ENCODE measurements at regions not wholly inside any gene's neighbourhood (a gene's known extent, or its start where the extent isn't known, plus 50 kb on each side); places are given as distances from the start of the nearest gene placed in this dataset.

DNA sequence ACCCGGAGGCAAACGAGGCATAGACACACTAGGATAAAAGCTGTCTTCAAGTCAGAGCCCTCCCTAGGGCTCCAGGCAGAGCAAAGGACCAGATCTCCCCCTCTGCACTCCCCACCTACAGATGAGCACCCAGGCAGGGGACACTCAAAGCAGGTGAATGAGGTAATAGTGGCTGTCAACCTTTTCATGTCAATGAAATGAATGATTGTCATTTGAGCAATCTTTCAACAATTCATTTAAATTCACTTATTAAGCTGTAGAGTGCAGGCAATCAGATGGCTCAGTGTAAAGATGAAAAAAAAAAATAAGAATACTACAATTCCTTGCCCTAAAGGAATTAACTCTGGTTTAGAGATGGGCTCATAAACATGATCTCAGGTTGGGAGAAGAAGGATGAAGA, 427.8 kb upstream of the ISX start (continued):
- TF ChIP-seq ZNF302 (CRISPR knock-in tag; IDR thresholded peaks at IDR 0.05) (no peak), HOXB5 (CRISPR knock-in tag; IDR thresholded peaks at IDR 0.05) (no peak), JUNB (IDR thresholded peaks at IDR 0.05) (no peak), CHD2 (IDR thresholded peaks at IDR 0.05; ENCODE audit: low read length, partially characterized antibody) (no peak), PHF8 (IDR thresholded peaks at IDR 0.05; ENCODE audit: borderline replicate concordance, low read depth) (no peak)
- TF ChIP-seq, protein P1, sequence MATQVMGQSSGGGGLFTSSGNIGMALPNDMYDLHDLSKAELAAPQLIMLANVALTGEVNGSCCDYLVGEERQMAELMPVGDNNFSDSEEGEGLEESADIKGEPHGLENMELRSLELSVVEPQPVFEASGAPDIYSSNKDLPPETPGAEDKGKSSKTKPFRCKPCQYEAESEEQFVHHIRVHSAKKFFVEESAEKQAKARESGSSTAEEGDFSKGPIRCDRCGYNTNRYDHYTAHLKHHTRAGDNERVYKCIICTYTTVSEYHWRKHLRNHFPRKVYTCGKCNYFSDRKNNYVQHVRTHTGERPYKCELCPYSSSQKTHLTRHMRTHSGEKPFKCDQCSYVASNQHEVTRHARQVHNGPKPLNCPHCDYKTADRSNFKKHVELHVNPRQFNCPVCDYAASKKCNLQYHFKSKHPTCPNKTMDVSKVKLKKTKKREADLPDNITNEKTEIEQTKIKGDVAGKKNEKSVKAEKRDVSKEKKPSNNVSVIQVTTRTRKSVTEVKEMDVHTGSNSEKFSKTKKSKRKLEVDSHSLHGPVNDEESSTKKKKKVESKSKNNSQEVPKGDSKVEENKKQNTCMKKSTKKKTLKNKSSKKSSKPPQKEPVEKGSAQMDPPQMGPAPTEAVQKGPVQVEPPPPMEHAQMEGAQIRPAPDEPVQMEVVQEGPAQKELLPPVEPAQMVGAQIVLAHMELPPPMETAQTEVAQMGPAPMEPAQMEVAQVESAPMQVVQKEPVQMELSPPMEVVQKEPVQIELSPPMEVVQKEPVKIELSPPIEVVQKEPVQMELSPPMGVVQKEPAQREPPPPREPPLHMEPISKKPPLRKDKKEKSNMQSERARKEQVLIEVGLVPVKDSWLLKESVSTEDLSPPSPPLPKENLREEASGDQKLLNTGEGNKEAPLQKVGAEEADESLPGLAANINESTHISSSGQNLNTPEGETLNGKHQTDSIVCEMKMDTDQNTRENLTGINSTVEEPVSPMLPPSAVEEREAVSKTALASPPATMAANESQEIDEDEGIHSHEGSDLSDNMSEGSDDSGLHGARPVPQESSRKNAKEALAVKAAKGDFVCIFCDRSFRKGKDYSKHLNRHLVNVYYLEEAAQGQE (IDR thresholded peaks at IDR 0.05), result no peak
- TF ChIP-seq, protein P2, sequence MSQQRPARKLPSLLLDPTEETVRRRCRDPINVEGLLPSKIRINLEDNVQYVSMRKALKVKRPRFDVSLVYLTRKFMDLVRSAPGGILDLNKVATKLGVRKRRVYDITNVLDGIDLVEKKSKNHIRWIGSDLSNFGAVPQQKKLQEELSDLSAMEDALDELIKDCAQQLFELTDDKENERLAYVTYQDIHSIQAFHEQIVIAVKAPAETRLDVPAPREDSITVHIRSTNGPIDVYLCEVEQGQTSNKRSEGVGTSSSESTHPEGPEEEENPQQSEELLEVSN (IDR thresholded peaks at IDR 0.05; ENCODE audit: borderline replicate concordance, low read depth), result no peak

DNA sequence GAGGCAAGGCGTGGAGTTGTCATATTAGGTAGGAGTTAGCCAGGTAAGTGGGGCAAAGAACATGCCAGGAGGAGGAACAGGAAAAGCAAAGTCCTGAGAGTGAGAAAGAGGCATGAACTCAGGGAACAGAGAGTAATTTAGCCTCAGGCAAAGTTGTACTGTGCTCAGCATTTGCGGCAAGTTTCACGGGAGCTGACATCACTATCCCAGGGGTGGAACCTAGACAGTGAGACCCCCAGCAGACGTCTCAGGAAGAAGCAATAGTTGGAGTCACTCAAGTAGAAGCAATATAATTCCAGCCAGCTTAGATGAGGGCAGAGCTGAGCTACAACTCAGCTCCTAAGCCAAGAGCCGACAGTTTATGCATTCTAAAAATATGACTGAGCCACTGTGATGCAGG, 426.0 kb upstream of the ISX start:
- ATAC-seq, result no peak
- POLR2A ChIA-PET, result no interaction called here
- FAIRE-seq, result no peak

GRCh38 chr22:34645375-34645774, 420.6 kb upstream of the ISX start:
- ChIA-PET CTCF (no interaction called here), POLR2A (no interaction called here)
- WGBS (ENCODE audit: missing lambda C conversion rate), result 4% methylated on average over 6 of the region's 6 CpGs
- no peak overlapping the region for H3K4me3 ChIP-seq
- H3K9me3 ChIP-seq, result no peaks in the 10 kb centered on the region
- no peaks in the 10 kb centered on the region for H3K4me1 ChIP-seq
- ATAC-seq (no peak), DNase-seq (ENCODE audit: low read depth in 1 of 2, low spot score in 1 of 2) (peak in 1 of 2 experiments; percentile 1), FAIRE-seq (no peak)
- H3K4me2 ChIP-seq, result no peak overlapping the region
- TF ChIP-seq, protein P1 (IDR thresholded peaks at IDR 0.05), result no peak
- no peak for TF ChIP-seq SMC3 (IDR thresholded peaks at IDR 0.05)
- TF ChIP-seq, protein P3, sequence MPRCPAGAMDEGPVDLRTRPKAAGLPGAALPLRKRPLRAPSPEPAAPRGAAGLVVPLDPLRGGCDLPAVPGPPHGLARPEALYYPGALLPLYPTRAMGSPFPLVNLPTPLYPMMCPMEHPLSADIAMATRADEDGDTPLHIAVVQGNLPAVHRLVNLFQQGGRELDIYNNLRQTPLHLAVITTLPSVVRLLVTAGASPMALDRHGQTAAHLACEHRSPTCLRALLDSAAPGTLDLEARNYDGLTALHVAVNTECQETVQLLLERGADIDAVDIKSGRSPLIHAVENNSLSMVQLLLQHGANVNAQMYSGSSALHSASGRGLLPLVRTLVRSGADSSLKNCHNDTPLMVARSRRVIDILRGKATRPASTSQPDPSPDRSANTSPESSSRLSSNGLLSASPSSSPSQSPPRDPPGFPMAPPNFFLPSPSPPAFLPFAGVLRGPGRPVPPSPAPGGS (IDR thresholded peaks at IDR 0.05), result no peak
- TF ChIP-seq CBX2 (IDR thresholded peaks at IDR 0.05; ENCODE audit: borderline replicate concordance, low read depth), result no peak
- no peak for TF ChIP-seq RCOR1 (IDR thresholded peaks at IDR 0.05; ENCODE audit: low read depth, low read length)
- TF ChIP-seq BHLHE40 (IDR thresholded peaks at IDR 0.05; ENCODE audit: low read depth, low read length), result no peak
- no peak for TF ChIP-seq TP53 (CRISPR knock-in tag; IDR thresholded peaks at IDR 0.05)
- no peak for TF ChIP-seq MAFK (IDR thresholded peaks at IDR 0.05; ENCODE audit: partially characterized antibody)
- no peak for TF ChIP-seq NPAS2 (CRISPR knock-in tag; IDR thresholded peaks at IDR 0.05; ENCODE audit: borderline replicate concordance)
- H3K27ac ChIP-seq, result no peak overlapping the region

More for the DNA sequence above, 426.0 kb upstream of the ISX start:
- CTCF ChIA-PET, result no interaction called here
- Histone ChIP-seq H3K9me3 (no peaks in the 10 kb centered on the region), H3K27ac (no peak overlapping the region), H3K4me1 (no peaks in the 10 kb centered on the region), H3K4me3 (no peak overlapping the region), H3K4me2 (no peak overlapping the region)
- WGBS (ENCODE audit: missing lambda C conversion rate), result 5% methylated on average over 5 of the region's 5 CpGs
- no peak for DNase-seq (ENCODE audit: low read depth in 1 of 2, low spot score in 1 of 2)
- no peak for TF ChIP-seq ZC3H11A (IDR thresholded peaks at IDR 0.05)
- TF ChIP-seq, protein P4, sequence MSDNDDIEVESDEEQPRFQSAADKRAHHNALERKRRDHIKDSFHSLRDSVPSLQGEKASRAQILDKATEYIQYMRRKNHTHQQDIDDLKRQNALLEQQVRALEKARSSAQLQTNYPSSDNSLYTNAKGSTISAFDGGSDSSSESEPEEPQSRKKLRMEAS (IDR thresholded peaks at IDR 0.05), result no peak
- TF ChIP-seq ESRRA (IDR thresholded peaks at IDR 0.05; ENCODE audit: borderline replicate concordance, low read length), result no peak
- no peak for TF ChIP-seq HOXB5 (CRISPR knock-in tag; IDR thresholded peaks at IDR 0.05)
- TF ChIP-seq CEBPB (IDR thresholded peaks at IDR 0.05), result no peak
- TF ChIP-seq EHMT2 (IDR thresholded peaks at IDR 0.05; ENCODE audit: low read depth), result no peak
- TF ChIP-seq RARB (CRISPR knock-in tag; IDR thresholded peaks at IDR 0.05), result no peak
- TF ChIP-seq TP53 (CRISPR knock-in tag; IDR thresholded peaks at IDR 0.05), result no peak
